MG63 (cell line): ENCODE measurements at regions not wholly inside any gene's neighbourhood (a gene's known extent, or its start where the extent isn't known, plus 50 kb on each side); places are given as distances from the start of the nearest gene placed in this dataset.
"Not testable (repeated sequence)": the region's sequence is repeated elsewhere in the genome, so short reads cannot be mapped to it uniquely, and the experiment has no call there.

Source experiments
- DNase-seq: peaks from one replicate; pipeline ENCODE4 v3.0.0-alpha.2; 2020
- H3K27me3 ChIP-seq: fragments of 250-450 bp; sonication (Bioruptor Pico); 2 replicates; pipeline ENCODE4 v1.5.1; 2020; ENCODE audit warnings: mild to moderate bottlenecking, moderate library complexity
- H3K36me3 ChIP-seq: fragments of 250-450 bp; sonication (Bioruptor Pico); 2 replicates; pipeline ENCODE4 v1.5.1; 2020; ENCODE audit warnings: mild to moderate bottlenecking, moderate library complexity
- H3K4me3 ChIP-seq: fragments of 250-450 bp; sonication (Bioruptor Pico); 2 replicates; pipeline ENCODE4 v1.5.1; 2020; ENCODE audit warnings: mild to moderate bottlenecking, moderate library complexity
- H3K9me3 ChIP-seq: fragments of 250-450 bp; sonication (Bioruptor Pico); 2 replicates; pipeline ENCODE4 v1.5.1; 2020; ENCODE audit warnings: mild to moderate bottlenecking, moderate library complexity

- no peaks in the 10 kb centered on the region for H3K9me3 ChIP-seq
- H3K4me3 ChIP-seq: no peak overlapping the region
- H3K27me3 ChIP-seq: no peaks in the 10 kb centered on the region
- no peaks in the 10 kb centered on the region for H3K36me3 ChIP-seq
- DNase-seq: no peak
Observed at GRCh38 chr9:33682551-33682950, 112.8 kb upstream of the PRSS3 start.

DNA sequence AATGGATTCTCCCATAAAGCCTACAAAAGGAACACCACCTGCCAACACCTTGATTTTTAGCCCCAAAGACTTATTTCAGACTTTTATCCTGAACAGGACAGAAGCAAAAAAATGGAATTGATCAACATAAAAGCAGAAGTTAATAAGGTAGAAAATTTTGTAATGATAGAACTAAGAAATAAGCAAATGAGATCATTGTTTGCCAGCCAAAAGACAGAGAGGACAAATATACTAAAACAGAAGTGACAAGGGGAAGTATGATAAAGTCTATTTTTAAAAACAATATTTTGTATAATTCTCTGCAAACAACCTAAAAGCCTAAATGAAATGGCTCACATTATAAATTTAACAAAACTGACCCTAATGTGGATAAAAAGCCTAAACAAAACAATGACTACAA lies 110.5 kb upstream of the PRSS3 start:
- no peak overlapping the region for H3K4me3 ChIP-seq
- H3K9me3 ChIP-seq: no peaks in the 10 kb centered on the region
- no peak for DNase-seq
- H3K36me3 ChIP-seq: no peaks in the 10 kb centered on the region
- H3K27me3 ChIP-seq: no peaks in the 10 kb centered on the region

- Histone ChIP-seq H3K36me3 (no peaks in the 10 kb centered on the region), H3K4me3 (no peak overlapping the region), H3K9me3 (no peaks in the 10 kb centered on the region), H3K27me3 (no peaks in the 10 kb centered on the region)
- DNase-seq: no peak
Observed at GRCh38 chr9:33686942-33687341, 108.4 kb upstream of the PRSS3 start.

DNA sequence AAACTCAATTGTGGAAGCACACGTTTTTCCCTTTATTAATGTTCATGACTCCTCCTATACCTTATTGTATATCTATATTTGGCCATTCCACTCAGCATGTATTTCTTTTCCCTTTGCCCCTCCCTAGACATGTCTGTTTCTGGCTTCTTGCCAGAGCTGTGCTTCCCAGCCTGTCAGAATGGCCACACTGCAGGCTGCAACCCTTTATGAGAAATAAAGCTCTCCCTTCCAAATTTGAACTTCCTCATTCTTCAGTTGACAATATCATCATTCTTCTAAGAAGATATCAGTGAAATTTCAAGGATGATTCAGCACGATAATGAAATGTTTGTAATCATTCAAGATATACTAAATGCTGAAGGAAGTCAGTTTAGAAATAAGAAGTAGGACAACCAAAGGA lies 107.6 kb upstream of the PRSS3 start:
- H3K36me3 ChIP-seq: no peaks in the 10 kb centered on the region
- no peaks in the 10 kb centered on the region for H3K9me3 ChIP-seq
- DNase-seq: peak; percentile 0
- H3K4me3 ChIP-seq: no peak overlapping the region
- H3K27me3 ChIP-seq: no peaks in the 10 kb centered on the region

DNA sequence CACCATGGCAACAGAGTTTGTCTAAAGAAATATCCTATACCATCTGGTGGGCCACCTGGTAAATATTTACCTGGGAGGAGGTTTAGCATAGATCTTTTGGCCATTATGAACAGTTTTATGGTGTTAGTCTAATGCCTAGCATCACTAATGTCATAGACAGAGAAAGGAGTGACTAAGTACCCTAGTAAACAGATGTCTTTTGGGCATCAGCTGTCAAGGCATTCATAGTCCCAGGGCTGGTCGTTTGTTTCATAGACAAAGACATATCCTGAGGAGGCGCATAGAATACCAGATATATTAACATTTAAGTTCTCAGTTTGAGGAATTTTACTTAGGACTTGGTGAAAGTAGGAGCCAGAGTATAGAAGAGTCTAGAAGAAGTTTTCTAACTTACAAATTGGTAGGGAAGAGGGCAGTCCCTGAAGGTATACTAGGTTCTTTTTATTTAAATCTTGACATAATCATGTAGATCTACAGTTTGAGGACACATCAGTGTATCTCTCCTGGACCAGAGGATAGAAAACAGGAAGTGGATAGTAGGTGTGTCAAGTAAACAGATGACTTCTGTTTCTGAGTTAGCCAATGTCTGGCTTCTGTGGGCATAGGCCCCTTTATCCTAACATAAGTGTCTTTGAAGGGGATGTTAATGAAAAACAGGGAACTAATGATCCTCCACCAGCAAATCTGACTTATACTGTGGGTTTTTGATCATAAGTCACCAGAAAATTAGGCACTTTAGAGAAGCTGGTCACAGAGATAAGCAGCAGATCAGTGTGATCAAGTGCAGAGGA lies 105.0 kb upstream of the PRSS3 start:
- Histone ChIP-seq H3K36me3 (no peaks in the 10 kb centered on the region), H3K27me3 (no peaks in the 10 kb centered on the region), H3K4me3 (no peak overlapping the region), H3K9me3 (no peaks in the 10 kb centered on the region)
- no peak for DNase-seq

GRCh38 chr9:33695299-33695698 lies 100.1 kb upstream of the PRSS3 start:
- Histone ChIP-seq H3K9me3 (no peaks in the 10 kb centered on the region), H3K36me3 (no peaks in the 10 kb centered on the region), H3K27me3 (no peaks in the 10 kb centered on the region), H3K4me3 (no peak overlapping the region)
- no peak for DNase-seq

- no peaks in the 10 kb centered on the region for H3K9me3 ChIP-seq
- no peaks in the 10 kb centered on the region for H3K27me3 ChIP-seq
- no peaks in the 10 kb centered on the region for H3K36me3 ChIP-seq
- no peak overlapping the region for H3K4me3 ChIP-seq
- DNase-seq: no peak
Observed at GRCh38 chr9:33695856-33696255, 99.5 kb upstream of the PRSS3 start.

- Histone ChIP-seq H3K27me3 (no peaks in the 10 kb centered on the region), H3K36me3 (no peaks in the 10 kb centered on the region), H3K4me3 (no peak overlapping the region), H3K9me3 (no peaks in the 10 kb centered on the region)
- DNase-seq: no peak
Observed at GRCh38 chr9:33697171-33697570, 98.2 kb upstream of the PRSS3 start.

DNA sequence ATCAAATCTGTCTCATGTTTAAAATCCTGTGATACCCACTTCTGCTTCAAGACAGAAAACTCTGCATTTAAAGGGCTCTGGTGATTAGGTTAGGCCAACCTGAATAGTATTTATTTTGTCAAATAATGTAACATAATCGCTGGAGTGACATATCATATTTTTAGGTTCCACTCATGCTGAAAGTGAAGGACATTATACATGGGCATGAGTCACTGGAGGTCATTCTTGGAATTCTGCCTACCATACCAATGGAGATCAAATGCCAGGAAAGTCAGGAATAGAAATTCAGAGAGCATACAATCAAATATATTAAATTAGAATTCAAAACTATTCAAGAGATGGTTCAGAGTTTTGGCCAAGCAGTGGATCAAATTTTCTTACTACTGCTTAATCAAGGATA lies 97.1 kb upstream of the PRSS3 start:
- Histone ChIP-seq H3K4me3 (no peak overlapping the region), H3K27me3 (no peaks in the 10 kb centered on the region), H3K9me3 (no peaks in the 10 kb centered on the region), H3K36me3 (no peaks in the 10 kb centered on the region)
- no peak for DNase-seq

DNA sequence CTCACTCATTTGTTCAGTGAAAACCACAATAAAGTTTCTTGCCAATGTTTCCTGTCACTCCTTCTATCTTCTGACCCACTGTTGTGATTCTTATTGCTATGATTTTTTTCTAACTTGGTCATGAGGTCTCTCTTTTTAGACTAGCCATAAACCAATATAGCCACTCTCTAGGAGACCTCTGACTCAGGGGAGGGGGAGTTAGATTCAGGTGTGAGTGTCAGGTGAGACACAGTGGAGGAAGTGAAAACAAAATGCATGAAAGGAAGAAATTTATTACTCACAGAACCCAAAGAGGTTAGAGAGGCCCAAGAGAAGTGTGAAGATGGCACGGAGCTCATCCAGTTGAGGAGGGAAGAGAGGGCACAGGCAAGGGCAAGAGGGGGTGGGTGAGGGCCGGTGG lies 94.4 kb upstream of the PRSS3 start:
- not testable (repeated sequence) for H3K4me3 ChIP-seq, DNase-seq, H3K9me3 ChIP-seq, H3K36me3 ChIP-seq, H3K27me3 ChIP-seq

DNA sequence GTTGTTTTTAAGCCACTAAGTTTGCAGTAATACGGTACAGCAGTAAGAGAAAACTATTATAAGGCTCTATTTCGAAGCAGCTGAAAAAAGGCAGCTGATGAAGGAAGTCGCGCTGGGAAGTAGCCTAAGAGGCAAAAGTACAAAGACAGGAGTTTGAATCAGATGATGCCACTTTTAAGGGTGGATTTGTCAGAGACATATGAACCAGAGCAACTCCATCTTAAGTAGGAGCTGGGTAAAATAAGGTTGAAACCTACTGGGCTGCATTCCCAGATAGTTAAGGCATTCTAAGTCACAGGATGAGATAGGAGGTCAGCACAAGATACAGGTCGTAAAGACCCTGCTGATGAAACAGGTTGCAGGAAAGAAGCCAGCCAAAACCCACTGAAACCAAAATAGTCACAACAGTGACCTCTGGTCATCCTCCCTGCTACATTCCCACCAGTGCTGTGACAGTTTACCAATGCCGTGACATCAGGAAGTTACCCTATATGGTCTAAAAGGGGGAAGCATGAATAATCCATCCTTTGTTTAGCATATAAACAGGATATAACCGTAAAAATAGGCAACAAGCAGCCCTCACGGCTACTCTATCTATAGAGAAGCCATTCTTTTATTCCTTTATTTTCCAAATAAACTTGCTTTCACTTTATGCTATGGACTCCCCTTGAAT lies 91.8 kb upstream of the PRSS3 start:
- Histone ChIP-seq H3K36me3 (no peaks in the 10 kb centered on the region), H3K9me3 (no peaks in the 10 kb centered on the region), H3K4me3 (no peak overlapping the region), H3K27me3 (no peaks in the 10 kb centered on the region)
- no peak for DNase-seq

- H3K36me3 ChIP-seq, H3K27me3 ChIP-seq, DNase-seq, H3K9me3 ChIP-seq, H3K4me3 ChIP-seq: not testable (repeated sequence)
Observed at GRCh38 chr9:33705440-33705839, 89.9 kb upstream of the PRSS3 start.

DNA sequence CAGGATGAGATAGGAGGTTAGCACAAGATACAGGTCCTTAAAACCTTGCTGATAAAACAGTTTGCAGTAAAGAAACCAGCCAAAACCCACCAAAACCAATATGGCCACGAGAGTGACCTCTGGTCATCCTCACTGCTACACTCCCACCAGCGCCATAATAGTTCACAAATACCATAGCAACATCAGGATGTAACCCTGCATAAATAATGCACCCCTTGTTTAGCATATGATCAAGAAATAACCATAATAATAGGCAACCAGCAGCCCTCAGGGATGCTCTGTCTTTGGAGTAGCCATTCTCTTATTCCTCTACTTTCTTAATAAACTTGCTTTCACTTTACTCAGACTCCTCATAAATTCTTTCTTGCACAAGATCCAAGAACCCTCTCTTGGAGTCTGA lies 86.9 kb upstream of the PRSS3 start:
- H3K4me3 ChIP-seq: no peak overlapping the region
- DNase-seq: no peak
- H3K27me3 ChIP-seq: no peaks in the 10 kb centered on the region
- no peaks in the 10 kb centered on the region for H3K9me3 ChIP-seq
- no peaks in the 10 kb centered on the region for H3K36me3 ChIP-seq

DNA sequence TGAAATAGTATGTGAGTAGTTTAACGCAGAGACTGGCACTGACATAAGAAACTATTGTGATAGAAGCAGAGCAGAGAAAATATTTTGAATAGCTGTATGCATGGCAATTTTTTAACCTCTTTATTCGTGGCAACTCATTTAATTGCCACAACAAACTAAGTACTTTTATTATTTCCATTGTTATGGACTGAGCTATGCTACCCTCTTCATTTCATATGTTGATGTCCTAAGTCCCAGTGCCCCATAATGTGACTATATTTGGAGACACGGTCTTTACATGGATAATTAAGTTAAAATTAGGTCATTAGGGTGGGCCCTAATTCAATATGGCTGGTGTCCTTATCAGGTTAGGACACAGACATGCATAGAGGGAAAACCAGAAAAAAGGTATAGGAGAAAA lies 86.1 kb upstream of the PRSS3 start:
- H3K4me3 ChIP-seq: no peak overlapping the region
- no peaks in the 10 kb centered on the region for H3K9me3 ChIP-seq
- no peaks in the 10 kb centered on the region for H3K36me3 ChIP-seq
- H3K27me3 ChIP-seq: no peaks in the 10 kb centered on the region
- no peak for DNase-seq

DNA sequence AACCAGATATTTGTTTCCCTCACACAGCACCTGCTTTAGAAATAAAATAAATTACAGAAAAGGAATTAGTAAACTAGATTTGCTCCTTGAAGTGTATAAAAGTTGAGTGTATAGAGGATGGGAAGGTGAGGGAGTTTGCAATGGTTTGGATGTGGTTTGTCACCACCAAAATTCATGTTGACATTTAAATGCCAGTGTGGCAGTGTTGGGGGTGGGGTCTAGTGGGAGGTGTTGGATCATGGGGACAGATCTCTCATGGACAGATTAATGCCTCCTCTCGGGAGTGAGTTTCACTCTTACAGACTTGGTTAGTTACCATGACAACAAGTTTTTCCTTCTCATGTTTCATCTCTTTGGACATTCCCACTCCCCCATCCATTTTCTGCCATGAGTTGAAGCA lies 83.9 kb upstream of the PRSS3 start:
- not testable (repeated sequence) for DNase-seq, H3K36me3 ChIP-seq, H3K27me3 ChIP-seq, H3K4me3 ChIP-seq, H3K9me3 ChIP-seq

- H3K27me3 ChIP-seq: no peaks in the 10 kb centered on the region
- H3K36me3 ChIP-seq: no peaks in the 10 kb centered on the region
- no peak overlapping the region for H3K4me3 ChIP-seq
- no peaks in the 10 kb centered on the region for H3K9me3 ChIP-seq
- no peak for DNase-seq
Observed at GRCh38 chr9:33714989-33715388, 80.4 kb upstream of the PRSS3 start.

DNA sequence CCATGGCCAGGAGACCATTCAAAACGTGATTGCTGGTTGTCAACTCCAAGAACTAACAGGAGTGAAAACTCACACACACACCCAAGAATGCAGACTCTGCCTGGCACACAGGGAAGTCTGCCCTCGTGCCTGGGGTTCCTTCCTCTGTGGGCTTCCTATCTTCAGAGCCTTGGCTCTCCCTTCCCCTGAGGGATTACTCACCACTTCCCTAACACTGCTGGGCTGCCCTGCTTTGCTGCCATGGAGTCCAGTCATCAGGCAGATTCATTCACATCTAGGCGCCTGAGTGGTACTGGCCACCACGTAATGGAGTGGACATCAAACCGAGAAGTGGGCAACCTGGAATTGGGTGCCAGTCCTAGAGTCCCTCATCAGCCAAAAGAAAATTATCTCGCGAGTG lies 76.4 kb upstream of the PRSS3 start:
- H3K36me3 ChIP-seq: no peaks in the 10 kb centered on the region
- H3K4me3 ChIP-seq: no peak overlapping the region
- no peaks in the 10 kb centered on the region for H3K27me3 ChIP-seq
- peak; percentile 72 for DNase-seq
- no peaks in the 10 kb centered on the region for H3K9me3 ChIP-seq
